ENCODE measurements at regions not wholly inside any gene's neighbourhood (a gene's known extent, or its start where the extent isn't known, plus 50 kb on each side); places are given as distances from the start of the nearest gene placed in this dataset.

DNA sequence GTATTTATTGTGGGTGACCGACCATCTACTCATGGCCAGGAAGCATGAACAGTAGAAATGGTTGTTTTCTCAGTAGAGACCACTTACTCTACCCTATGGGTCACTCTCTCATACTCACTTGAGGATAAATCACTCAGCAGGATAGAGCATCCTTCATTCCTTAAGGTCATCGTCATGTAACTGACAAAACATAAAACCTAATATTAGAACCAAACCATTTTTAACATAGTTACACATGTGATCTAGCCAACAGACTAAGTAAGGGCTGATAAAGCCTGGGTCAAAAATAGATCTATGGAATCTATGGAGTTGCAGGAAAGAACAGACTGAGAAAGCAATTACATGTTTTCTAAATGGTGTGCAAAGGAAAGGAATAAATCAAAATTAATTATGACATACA lies 769.1 kb downstream of the NTRK3 start:
- TF ChIP-seq CTCF (IDR thresholded peaks at IDR 0.05; ENCODE audit: borderline replicate concordance, extremely low read depth, low read length, poor library complexity, severe bottlenecking), result no peak
- TF ChIP-seq EZH2 (IDR thresholded peaks at IDR 0.05; ENCODE audit: borderline replicate concordance, low read depth, low read length, severe bottlenecking), result no peak
